IMR-90 (cell line): ENCODE measurements at regions not wholly inside any gene's neighbourhood (a gene's known extent, or its start where the extent isn't known, plus 50 kb on each side); places are given as distances from the start of the nearest gene placed in this dataset.

ENCODE experiments used
- CTCF ChIP-seq: conservative IDR thresholded peaks from 2 replicates; pipeline ENCODE4 v1.5.1; 2012; ENCODE audit warnings: mild to moderate bottlenecking, low read depth, low read length, improper control_type of control experiment
- POLR2A ChIP-seq: IDR thresholded peaks from 2 replicates; pipeline ENCODE4 v1.6.1; 2012; ENCODE audit warnings: mild to moderate bottlenecking, low read depth, low read length

GRCh38 chr12:32995623-32996022, 99.0 kb upstream of the PKP2 start:
- TF ChIP-seq POLR2A (no peak), CTCF (no peak)
